ENCODE measurements at regions not wholly inside any gene's neighbourhood (a gene's known extent, or its start where the extent isn't known, plus 50 kb on each side); places are given as distances from the start of the nearest gene placed in this dataset.
A peak's percentile ranks its signal among the peaks of the same experiment; 100 is the strongest.

- DNase-seq = no peak
Measured at GRCh38 chr17:72394531-72394930, 273.7 kb downstream of the SOX9 start.

GRCh38 chr17:72396121-72396520 lies 275.3 kb downstream of the SOX9 start:
- DNase-seq = no peak

DNA sequence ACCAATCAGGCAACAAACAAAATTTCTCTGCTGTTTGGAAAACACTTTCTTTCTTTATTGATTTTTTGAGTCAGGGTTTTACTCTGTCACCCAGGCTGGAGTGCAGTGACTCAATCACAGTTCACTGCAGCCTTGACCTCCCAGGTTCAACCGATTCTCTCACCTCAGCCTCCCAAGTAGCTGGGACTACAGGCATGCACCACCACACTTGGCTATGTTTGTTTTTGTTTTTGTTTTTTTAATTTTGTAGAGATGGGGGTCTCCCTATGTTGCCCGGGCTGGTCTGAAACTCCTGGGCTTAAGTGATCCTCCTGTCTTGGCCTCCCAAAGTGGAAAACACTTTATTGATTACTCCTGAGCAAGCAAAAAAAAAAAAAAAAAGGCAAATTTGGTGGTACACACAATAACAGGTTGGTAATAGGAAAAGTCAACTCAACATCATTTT lies 276.4 kb downstream of the SOX9 start:
- DNase-seq = no peak

- DNase-seq = no peak
Measured at GRCh38 chr17:72397687-72398086, 276.9 kb downstream of the SOX9 start.

GRCh38 chr17:72399023-72399607 lies 278.3 kb downstream of the SOX9 start:
- DNase-seq = no peak

- no peak for DNase-seq
Measured at GRCh38 chr17:72399608-72400487, 279.0 kb downstream of the SOX9 start.

DNA sequence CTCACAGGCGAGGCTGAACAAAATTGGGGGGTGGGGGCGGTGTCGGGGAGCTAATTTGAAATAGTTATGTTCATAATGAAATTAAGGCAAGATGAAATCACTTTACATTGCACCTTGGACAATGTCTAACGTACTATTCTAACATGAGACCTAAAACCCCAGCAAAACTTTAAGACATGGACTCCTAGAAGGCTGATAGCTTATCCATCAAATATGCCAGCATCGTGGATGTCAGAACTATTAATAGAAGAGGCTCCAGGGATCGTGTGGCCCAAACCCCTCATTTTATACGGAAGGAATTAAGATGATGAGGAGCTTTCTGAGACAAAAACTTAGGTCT lies 279.6 kb downstream of the SOX9 start:
- DNase-seq = no peak

- DNase-seq = no peak
Measured at GRCh38 chr17:72400863-72401262, 280.0 kb downstream of the SOX9 start.

DNA sequence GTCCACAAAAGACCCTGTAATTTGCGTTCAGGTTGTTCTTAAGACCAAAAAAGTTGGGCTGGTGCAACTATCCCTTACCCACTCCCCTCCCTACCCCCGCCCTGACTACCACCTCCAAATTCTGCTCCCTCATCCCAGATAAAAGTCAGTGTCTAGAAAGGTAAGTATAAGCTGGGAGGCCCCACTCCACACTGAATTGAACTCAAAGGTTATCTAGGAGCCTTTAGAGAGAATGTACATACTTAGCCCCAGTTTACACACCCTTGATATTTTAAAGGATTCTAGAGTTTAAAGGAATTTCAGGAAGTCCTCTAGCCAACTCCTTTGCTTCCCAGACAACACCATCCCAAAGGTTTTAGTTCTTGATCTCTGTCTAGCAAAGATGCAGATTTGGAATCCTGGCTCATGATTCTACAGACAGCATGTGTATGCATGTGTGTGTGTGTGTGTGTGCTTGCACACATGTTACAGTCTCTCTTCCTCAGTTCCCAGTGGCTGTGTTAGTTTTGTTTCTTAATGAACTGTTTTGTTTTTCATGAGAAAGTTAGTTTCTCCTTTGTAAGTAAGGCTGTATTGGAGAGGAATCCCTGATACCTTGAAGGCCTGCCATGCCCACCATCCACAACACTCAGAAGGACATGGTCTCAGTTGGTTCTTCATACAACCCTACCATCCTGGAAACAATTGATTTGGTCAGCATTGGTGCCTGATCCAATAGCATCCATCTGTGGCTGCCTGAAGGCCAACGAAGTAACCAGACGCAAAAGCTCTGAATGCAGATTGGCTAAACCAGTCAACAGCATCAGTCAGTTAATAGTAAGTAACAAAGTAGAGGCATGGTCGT lies 281.3 kb downstream of the SOX9 start:
- DNase-seq = no peak

DNA sequence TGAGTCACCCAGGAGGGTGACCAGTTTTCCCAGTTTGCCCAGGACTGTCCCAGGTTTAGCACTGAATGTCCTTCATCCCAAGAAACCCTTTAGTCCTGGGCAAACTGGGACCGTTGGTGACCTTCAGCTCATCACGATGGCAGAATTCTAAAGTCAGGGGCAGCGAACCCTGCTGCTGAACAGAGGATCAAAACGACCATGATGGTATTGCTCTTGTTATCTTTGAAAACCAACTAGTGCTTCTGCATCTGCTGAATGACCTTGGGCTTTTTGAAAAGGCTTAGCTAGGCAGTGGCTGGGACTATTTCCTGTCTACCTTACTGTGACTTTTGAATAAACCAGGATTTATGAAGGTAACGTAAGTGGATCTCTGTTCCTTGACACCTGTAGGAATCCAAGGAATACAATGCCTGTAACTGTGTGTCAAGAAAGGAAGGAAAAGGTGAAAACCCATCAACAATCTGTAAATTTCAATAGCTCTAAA lies 281.9 kb downstream of the SOX9 start:
- no peak for DNase-seq

- no peak for DNase-seq
Measured at GRCh38 chr17:72403713-72404209, 282.9 kb downstream of the SOX9 start.

DNA sequence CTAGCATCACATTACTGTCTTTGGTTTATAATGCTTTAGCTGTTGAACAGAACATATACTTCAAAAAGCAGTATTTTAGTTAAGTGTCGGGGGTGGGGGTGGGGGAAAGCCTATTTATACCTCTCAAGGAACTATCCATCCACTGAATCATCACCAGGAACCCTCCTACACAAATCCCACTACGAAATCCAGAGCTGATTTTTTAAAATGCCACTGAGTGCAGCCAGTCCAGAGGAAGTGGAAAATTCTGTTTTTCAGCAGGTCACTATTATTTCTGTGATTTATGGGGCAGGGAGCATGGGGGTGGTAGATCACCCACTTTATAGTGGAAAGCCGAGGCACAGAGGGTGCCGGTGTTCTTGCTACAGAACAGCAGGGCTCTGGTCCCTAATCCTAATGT lies 284.1 kb downstream of the SOX9 start:
- DNase-seq = peak; percentile 88

GRCh38 chr17:72405662-72406230 lies 284.9 kb downstream of the SOX9 start:
- DNase-seq = no peak

DNA sequence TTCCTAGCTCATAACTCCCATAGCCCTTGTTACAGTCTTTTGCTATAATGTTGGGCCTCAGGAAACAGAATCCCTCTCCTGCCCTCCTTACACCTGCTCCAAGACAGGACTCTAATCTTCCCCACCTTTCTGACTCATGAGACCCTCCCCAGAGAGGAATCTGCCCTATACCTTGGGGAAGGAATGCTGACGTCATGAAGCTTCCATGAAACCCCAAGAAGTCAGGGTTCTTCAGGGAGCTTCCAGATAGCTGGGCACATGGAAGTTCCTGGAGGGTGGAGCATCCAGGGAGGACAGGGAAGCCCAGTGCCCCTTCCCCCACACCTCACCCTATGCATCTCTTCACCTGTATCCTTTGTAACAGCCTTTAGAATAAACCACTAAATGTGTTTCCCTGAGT lies 285.7 kb downstream of the SOX9 start:
- no peak for DNase-seq

DNA sequence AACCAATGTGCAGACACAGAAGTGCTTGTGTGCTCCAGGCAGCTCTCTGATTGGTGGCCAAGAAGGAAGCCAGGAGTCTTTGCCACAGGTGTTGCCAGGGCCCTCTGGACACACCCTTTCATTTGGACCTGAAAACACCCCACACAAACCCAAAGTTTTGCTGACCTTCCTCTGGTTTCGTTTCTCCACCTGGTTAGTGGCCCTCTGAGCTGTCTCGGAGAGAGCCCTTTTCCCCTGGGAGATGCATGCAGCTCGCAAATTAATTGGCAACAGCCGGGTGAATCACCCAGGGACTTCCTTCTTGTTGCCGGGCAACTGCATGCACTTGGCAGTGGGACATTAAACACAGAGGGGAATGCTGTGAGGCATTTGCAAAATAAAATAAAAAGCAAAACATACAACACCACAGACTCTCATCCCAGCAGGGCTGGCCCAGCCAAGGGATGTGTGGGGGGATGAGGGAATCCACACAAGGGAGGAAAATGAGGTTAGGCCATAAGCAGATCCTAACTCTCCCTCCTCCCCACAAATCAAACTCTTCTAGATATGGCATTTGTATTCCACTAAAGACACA lies 286.6 kb downstream of the SOX9 start:
- DNase-seq = peak; percentile 99

- no peak for DNase-seq
Measured at GRCh38 chr17:72407931-72408330, 287.1 kb downstream of the SOX9 start.

- DNase-seq = no peak
Measured at GRCh38 chr17:72408641-72409040, 287.8 kb downstream of the SOX9 start.

DNA sequence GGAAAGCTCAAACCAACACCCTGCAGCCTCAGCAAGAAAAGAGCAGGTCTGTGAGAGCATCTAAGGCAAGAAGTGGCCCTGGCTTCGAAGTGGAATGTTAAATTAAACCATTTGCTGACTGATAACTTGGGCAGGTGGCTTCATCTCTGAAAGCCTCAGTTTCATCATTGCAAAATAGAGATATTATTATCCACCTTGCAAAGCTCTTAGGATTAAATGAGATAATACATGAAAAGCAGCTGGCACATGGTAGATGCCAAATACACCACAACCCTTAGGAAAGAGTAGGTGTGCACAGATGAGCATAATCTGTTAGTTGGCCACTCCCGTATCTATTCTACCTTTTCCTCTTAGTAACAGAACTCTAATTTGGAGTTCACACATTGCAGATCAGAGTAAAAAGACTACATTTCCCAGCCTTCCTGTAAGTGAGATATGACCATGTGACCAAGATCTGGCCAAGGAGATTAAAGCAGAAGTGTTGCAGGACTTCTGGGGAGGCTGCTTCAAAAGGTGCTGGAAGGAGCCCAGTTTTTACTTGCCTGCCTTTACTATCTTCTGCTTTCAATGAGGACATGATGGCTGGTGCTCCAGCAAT lies 288.7 kb downstream of the SOX9 start:
- DNase-seq = no peak

GRCh38 chr17:72411124-72411563 lies 290.3 kb downstream of the SOX9 start:
- DNase-seq = no peak

DNA sequence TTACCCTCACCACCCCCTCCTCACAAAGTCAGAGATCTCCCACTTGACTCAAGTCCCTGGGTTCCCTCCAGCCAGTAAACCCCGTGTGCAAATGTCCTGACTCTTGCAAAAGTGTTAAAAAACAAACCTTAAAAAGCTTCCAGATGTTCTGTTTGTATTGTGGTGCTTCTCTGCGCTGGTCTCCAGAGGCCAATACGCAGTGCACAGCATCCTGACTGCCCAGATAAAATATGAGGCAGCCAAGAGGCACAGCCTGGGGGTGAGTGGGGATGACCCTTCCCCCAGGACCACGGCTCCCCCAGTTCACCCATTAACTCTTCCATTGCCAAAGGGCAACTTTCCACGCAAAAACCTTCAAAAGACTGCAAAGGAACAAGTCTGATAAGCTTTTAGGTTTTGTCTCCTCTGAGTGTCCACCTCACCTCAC lies 291.8 kb downstream of the SOX9 start:
- no peak for DNase-seq

DNA sequence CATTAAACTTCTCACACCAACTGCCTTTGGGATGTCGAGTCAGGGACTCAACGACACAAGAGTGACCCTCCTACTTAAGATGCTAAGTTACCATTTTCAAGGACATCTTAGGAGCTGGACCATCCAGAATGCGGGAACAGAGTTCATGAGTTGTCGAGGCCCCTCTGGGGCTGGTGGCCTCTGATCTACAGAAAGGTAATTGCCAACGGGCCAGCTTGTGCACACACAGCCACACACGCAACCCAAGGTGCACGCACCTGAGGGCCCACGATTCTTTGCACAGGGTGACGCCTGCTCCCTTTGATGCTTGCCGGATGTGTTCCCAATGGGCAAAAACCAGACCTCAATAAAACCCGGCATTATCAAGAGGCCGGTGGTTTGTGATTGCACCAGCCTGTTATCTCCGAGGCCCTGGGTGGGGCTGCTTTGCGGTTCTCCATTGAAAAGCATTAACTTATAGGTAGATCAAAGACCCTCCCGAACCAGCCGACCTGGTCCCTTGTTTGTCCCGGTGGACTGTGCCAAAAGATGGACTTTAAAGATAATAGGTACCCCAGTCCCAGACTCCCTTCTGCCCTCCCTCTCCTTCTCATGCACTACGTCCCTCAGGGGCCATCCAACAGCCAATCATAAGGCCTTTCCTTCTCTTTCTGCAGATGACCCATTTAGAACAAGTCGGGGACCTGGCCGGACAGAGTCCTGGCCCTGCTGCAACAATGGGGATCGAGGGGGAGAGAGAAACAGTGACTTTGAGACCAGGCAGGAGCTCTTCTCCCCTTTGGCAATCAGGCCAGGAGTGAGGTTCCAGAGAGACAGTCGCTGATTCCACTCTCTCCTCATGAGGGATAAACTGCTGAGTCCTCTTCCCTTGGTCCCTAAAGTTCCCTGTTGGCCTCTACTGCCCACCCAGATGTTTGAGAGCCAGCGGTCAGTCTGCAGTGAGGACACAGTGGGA lies 292.5 kb downstream of the SOX9 start:
- DNase-seq = no peak
